H1 (cell line): ENCODE measurements at regions not wholly inside any gene's neighbourhood (a gene's known extent, or its start where the extent isn't known, plus 50 kb on each side); places are given as distances from the start of the nearest gene placed in this dataset.

Source experiments
- CEBPB ChIP-seq: IDR thresholded peaks from 2 replicates; pipeline ENCODE4 v1.6.1; 2012; ENCODE audit warnings: low read depth, low read length
- CHD7 ChIP-seq: fragments of 300-600 bp; sonication (generic); IDR thresholded peaks from 2 replicates; pipeline ENCODE4 v1.7.1; 2012; ENCODE audit warnings: low read length, moderate library complexity, mild to moderate bottlenecking, inconsistent platforms; ENCODE audit not compliant: insufficient replicate concordance
- EGR1 ChIP-seq: IDR thresholded peaks from 2 replicates; pipeline ENCODE4 v1.6.1; 2011; ENCODE audit warnings: low read depth, low read length, borderline replicate concordance
- EZH2 ChIP-seq: fragments of 200-600 bp; sonication (generic); IDR thresholded peaks from 2 replicates; pipeline ENCODE4 v1.7.1; 2012; ENCODE audit warnings: low read depth, mild to moderate bottlenecking, moderate library complexity, low read length, inconsistent platforms; ENCODE audit not compliant: severe bottlenecking
- JUND ChIP-seq: IDR thresholded peaks from 2 replicates; pipeline ENCODE4 v1.6.1; 2011; ENCODE audit warnings: mild to moderate bottlenecking, improper control_type of control experiment, low read length
- KDM1A ChIP-seq: fragments of 200-600, 300-600 bp; sonication (generic); IDR thresholded peaks from 2 replicates; pipeline ENCODE4 v1.7.1; 2016; ENCODE audit warnings: mild to moderate bottlenecking, low read length, borderline replicate concordance
- RXRA ChIP-seq: IDR thresholded peaks from 2 replicates; pipeline ENCODE4 v1.6.1; 2011; ENCODE audit warnings: low read depth, mild to moderate bottlenecking, low read length, moderate library complexity; ENCODE audit not compliant: insufficient read depth
- SRF ChIP-seq: IDR thresholded peaks from 2 replicates; pipeline ENCODE4 v1.6.1; 2011; ENCODE audit warnings: mild to moderate bottlenecking, low read depth, low read length, moderate library complexity
- TAF1 ChIP-seq: IDR thresholded peaks from 2 replicates; pipeline ENCODE4 v1.6.1; 2011; ENCODE audit warnings: mild to moderate bottlenecking, low read depth, low read length
- TAF7 ChIP-seq: optimal IDR thresholded peaks from 2 replicates; pipeline ENCODE3; 2011; ENCODE audit warnings: low read depth, mild to moderate bottlenecking, inconsistent platforms, low read length, moderate library complexity, borderline replicate concordance
- TF ChIP-seq, protein P1 (sequence below): IDR thresholded peaks from 2 replicates; pipeline ENCODE4 v1.6.1; 2012; ENCODE audit warnings: inconsistent platforms

DNA sequence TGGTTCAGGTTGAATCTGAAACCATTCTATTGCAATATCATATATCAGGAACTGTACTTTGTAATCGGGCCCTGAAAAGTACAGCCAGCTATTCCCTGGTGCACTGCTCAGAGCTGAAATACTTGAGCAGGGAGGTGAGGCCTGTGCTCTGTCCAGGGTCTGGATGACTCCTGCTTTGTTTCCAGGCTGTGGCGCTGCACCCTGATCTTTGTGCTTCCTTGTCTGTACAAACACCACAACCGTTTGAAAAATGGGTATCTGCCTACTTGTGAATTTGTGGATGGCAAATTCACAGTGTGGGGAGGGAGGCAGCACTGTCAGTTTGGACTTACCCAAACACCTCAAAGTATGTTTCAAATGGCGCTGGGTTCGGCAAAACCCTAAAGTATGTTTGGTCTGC lies 155.4 kb upstream of the FAR2 start (continued):
- no peak for TF ChIP-seq CHD7
- no peak for TF ChIP-seq EGR1
- no peak for TF ChIP-seq SRF
- no peak for TF ChIP-seq KDM1A
- TF ChIP-seq TAF1: no peak
- no peak for TF ChIP-seq EZH2
- TF ChIP-seq TAF7: no peak
- TF ChIP-seq, protein P1, sequence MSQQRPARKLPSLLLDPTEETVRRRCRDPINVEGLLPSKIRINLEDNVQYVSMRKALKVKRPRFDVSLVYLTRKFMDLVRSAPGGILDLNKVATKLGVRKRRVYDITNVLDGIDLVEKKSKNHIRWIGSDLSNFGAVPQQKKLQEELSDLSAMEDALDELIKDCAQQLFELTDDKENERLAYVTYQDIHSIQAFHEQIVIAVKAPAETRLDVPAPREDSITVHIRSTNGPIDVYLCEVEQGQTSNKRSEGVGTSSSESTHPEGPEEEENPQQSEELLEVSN: no peak
- TF ChIP-seq RXRA: no peak
- TF ChIP-seq CEBPB: no peak
- TF ChIP-seq JUND: no peak
